K562 (cell line): ENCODE measurements at regions not wholly inside any gene's neighbourhood (a gene's known extent, or its start where the extent isn't known, plus 50 kb on each side); places are given as distances from the start of the nearest gene placed in this dataset.

Experiments
- ATAC-seq: fragments of 200-7000 bp; cut with Tn5 transposase; 3 replicates; pipeline ENCODE4 v1.9.1; 2020; ENCODE audit warnings: moderate library complexity
- BruUV-seq: library from RNA; stranded (reverse); fragments of 400-500 nt; replicated peaks from 2 replicates; lab custom pipeline; 2021; lab: Mats Ljungman, UMichigan
- CTCF ChIA-PET: fragments of 300-600 bp; formaldehyde crosslinking; extraction: SDS; loops from one replicate; lab custom pipeline; 2021; ENCODE audit warnings: low intra/inter-chr PET ratio; lab: Yijun Ruan, JAX
- POLR2A ChIA-PET: fragments of 300-600, 350-650 bp; sonication (Branson Sonifier 250); formaldehyde crosslinking; extraction: SDS; loops from one replicate; lab custom pipeline; 2021; ENCODE audit warnings: antibody characterized with exemption, inconsistent platforms; lab: Yijun Ruan, JAX
- DNase-seq, 4 experiments: peaks; one replicate each; pipeline versions ENCODE4 v3.0.0 to v3.0.0-alpha.2; 2011 to 2018; ENCODE audit warnings: low spot score in 3 of 4, mixed read lengths in 3 of 4; ENCODE audit errors: extremely low read depth in 1 of 4
- FAIRE-seq: peaks from 2 replicates; lab custom pipeline; 2011; peaks lifted over from hg19 to GRCh38; lab: Jason Lieb, UNC
- H2AFZ ChIP-seq: 2 replicates; pipeline ENCODE4 v1.6.0; 2011; ENCODE audit warnings: low read depth, low read length, control low read depth, inconsistent platforms
- H3K27ac ChIP-seq: fragments of 200-600 bp; 3 replicates; pipeline ENCODE4 v1.8.0; 2011; ENCODE audit warnings: low read depth, mild to moderate bottlenecking, control low read depth, inconsistent platforms, low read length, moderate library complexity, mixed read lengths; ENCODE audit errors: extremely low read depth
- H3K27me3 ChIP-seq, 2 experiments: fragments of 300-600 bp in 1 of 2; 2 replicates in 1 of 2; 3 replicates in 1 of 2; pipeline versions ENCODE4 v1.6.0 to v1.8.0; 2011; ENCODE audit warnings: inconsistent platforms in 2 of 2, low read length in 2 of 2, mild to moderate bottlenecking in 1 of 2, mixed read lengths in 1 of 2, moderate library complexity in 1 of 2; ENCODE audit not compliant: control insufficient read depth in 2 of 2, insufficient read depth in 2 of 2
- H3K36me3 ChIP-seq: fragments of 300-600 bp; 3 replicates; pipeline ENCODE4 v1.8.0; 2011; ENCODE audit warnings: mild to moderate bottlenecking, low read length, inconsistent platforms; ENCODE audit not compliant: control insufficient read depth, insufficient read depth
- H3K4me1 ChIP-seq, 2 experiments: fragments of 200-600 bp in 1 of 2; replicated peaks in 1 of 2; 2 replicates in 1 of 2; 3 replicates in 1 of 2; pipeline versions ENCODE4 v1.5.1 to v1.8.0; 2011; ENCODE audit warnings: inconsistent platforms in 2 of 2, low read length in 2 of 2, mild to moderate bottlenecking in 1 of 2, mixed read lengths in 1 of 2, moderate library complexity in 1 of 2; ENCODE audit not compliant: control insufficient read depth in 2 of 2, insufficient read depth in 2 of 2
- H3K4me2 ChIP-seq: 2 replicates; pipeline ENCODE4 v1.6.1; 2011; ENCODE audit warnings: low read length, control low read depth, inconsistent platforms, mixed read lengths; ENCODE audit not compliant: insufficient read depth
- H3K4me3 ChIP-seq: fragments of 200-600 bp; sonication (generic), shearing (Covaris generic); 2 replicates; pipeline ENCODE4 v1.5.1; 2016; ENCODE audit warnings: control low read depth, inconsistent platforms
- H3K79me2 ChIP-seq: fragments of 200-600 bp; 3 replicates; pipeline ENCODE4 v1.8.0; 2011; ENCODE audit warnings: low read length, inconsistent platforms; ENCODE audit not compliant: control insufficient read depth, insufficient read depth
- H3K9ac ChIP-seq, 2 experiments: 2 replicates each; pipeline versions ENCODE4 v1.6.0 to v1.6.1; 2011; ENCODE audit warnings: low read depth in 2 of 2, low read length in 2 of 2, control low read depth in 1 of 2, inconsistent platforms in 1 of 2, mild to moderate bottlenecking in 1 of 2, mixed read lengths in 1 of 2; ENCODE audit not compliant: insufficient read depth in 1 of 2
- H3K9me1 ChIP-seq: one replicate; pipeline ENCODE4 v1.6.0; 2011; ENCODE audit warnings: inconsistent platforms, mild to moderate bottlenecking, low read length, moderate library complexity; ENCODE audit not compliant: control insufficient read depth, insufficient read depth
- H3K9me3 ChIP-seq: replicated peaks from 2 replicates; pipeline ENCODE4 v1.5.1; 2011; ENCODE audit warnings: low read depth, low read length, inconsistent platforms; ENCODE audit not compliant: control insufficient read depth, insufficient read depth
- H4K20me1 ChIP-seq: replicated peaks from 2 replicates; pipeline ENCODE4 v1.6.1; 2011; ENCODE audit warnings: low read length, inconsistent platforms, mixed read lengths; ENCODE audit not compliant: control insufficient read depth, insufficient read depth
- C11orf30 ChIP-seq: fragments of 450-650 bp; IDR thresholded peaks from 2 replicates; pipeline ENCODE4 v1.6.1; 2016; ENCODE audit warnings: low read depth, mild to moderate bottlenecking
- EZH2 ChIP-seq: IDR thresholded peaks from 2 replicates; pipeline ENCODE4 v1.6.1; 2012; ENCODE audit warnings: low read depth, mild to moderate bottlenecking, inconsistent platforms, low read length, borderline replicate concordance
- MAFF ChIP-seq: IDR thresholded peaks from 2 replicates; pipeline ENCODE4 v1.6.1; 2012; ENCODE audit warnings: low read length, improper control_type of control experiment
- MAFG ChIP-seq: fragments of 450-650 bp; conservative IDR thresholded peaks from 2 replicates; pipeline ENCODE4 v1.6.1; 2016; ENCODE audit warnings: missing genetic modification characterization, missing compliant biosample characterization
- MAFK ChIP-seq: IDR thresholded peaks from 2 replicates; pipeline ENCODE4 v1.6.1; 2011; ENCODE audit warnings: low read length, improper control_type of control experiment
- SREBF2 ChIP-seq: sonication (generic); formaldehyde crosslinking; IDR thresholded peaks from 2 replicates; pipeline ENCODE4 v1.4.0; 2020; ENCODE audit warnings: mild to moderate bottlenecking, missing genetic modification reagents
- SUPT5H ChIP-seq: fragments of 450-650 bp; IDR thresholded peaks from 2 replicates; pipeline ENCODE4 v1.6.1; 2016
- TCF7 ChIP-seq: sonication (generic); IDR thresholded peaks from 2 replicates; pipeline ENCODE4 v1.6.1; 2016; ENCODE audit warnings: antibody characterized with exemption, borderline replicate concordance
- TGIF2 ChIP-seq: sonication (generic); formaldehyde crosslinking; IDR thresholded peaks from 2 replicates; pipeline ENCODE4 v1.8.1; 2022; ENCODE audit warnings: mild to moderate bottlenecking, missing genetic modification reagents, moderate library complexity
- ZNF184 ChIP-seq: sonication (generic); formaldehyde crosslinking; IDR thresholded peaks from 2 replicates; pipeline ENCODE4 v1.5.0; 2020; ENCODE audit warnings: missing genetic modification reagents
- ZNF316 ChIP-seq: fragments of 450-650 bp; IDR thresholded peaks from 2 replicates; pipeline ENCODE4 v1.6.1; 2016
- ZNF695 ChIP-seq: fragments of 450-650 bp; formaldehyde crosslinking; IDR thresholded peaks from 2 replicates; pipeline ENCODE4 v1.4.0; 2020; ENCODE audit warnings: mild to moderate bottlenecking, moderate library complexity
- WGBS: fragments of 100-300 bp; shearing (Covaris generic); methylation state at CpG from one replicate; pipeline ENCODE4 v1.1.6; 2016; ENCODE audit warnings: low coverage, mixed read lengths; ENCODE audit not compliant: insufficient coverage; ENCODE audit errors: missing lambda C conversion rate; 5-methylcytosine and 5-hydroxymethylcytosine counted together
- in situ Hi-C: fragments of 300-500 bp; cut with MboI; formaldehyde crosslinking; loops from 4 replicates; pipeline ENCODE4 v1.15.0; 2018; ENCODE audit warnings: inconsistent platforms, mixed read lengths
- intact Hi-C: fragments of 100-400 bp; cut with micrococcal nuclease; formaldehyde crosslinking; loops from 2 replicates; pipeline ENCODE4 v1.14.2; 2022
- TF ChIP-seq, protein P1 (sequence below): sonication (generic); IDR thresholded peaks from 2 replicates; pipeline ENCODE4 v1.6.1; 2016

DNA sequence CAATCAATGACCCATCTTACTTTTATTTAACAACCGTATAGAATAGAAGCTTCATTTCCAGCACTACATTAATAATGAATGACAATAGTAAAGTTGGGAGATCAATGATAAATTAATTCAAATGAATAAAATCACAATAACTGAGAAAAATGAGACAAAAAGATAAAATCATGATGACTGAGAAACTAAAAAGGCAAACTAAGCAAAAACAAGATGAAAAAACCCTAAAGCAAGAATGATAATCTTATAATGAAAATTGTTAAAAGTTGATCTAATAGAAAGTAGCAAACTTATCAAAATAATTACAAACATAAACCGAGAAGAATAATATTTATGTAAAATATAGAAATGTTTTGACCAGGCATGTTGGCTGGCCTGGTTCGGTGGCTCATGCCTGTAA lies 130.4 kb upstream of the INPP4B start:
- Histone ChIP-seq H2AFZ (no peak overlapping the region), H3K27ac (no peak overlapping the region), H3K4me2 (no peak overlapping the region), H3K79me2 (no peaks in the 10 kb centered on the region), H3K36me3 (no peaks in the 10 kb centered on the region), H3K9me1 (no peaks in the 10 kb centered on the region), H3K4me1 (no peaks in the 10 kb centered on the region), H3K4me3 (no peak overlapping the region), H3K9me3 (no peaks in the 10 kb centered on the region), H3K9ac (no peak overlapping the region), H4K20me1 (no peaks in the 10 kb centered on the region), H3K27me3 (no peaks in the 10 kb centered on the region)
- POLR2A ChIA-PET = no interaction called here
- WGBS = 0% methylated on average over 3 of the region's 3 CpGs
- CTCF ChIA-PET = no interaction called here
- no peak for ATAC-seq
- DNase-seq = no peak
- in situ Hi-C loops (no loop called here), intact Hi-C loops (no loop called here)
- no TSS peak for BruUV-seq
- no peak for FAIRE-seq
- TF ChIP-seq ZNF316 (peak; percentile 72), TCF7 (no peak), ZNF184 (no peak), C11orf30 (peak; percentile 22; the same call in 1 of the 2 replicates), EZH2 (no peak), ZNF695 (CRISPR knock-in tag) (no peak)

DNA sequence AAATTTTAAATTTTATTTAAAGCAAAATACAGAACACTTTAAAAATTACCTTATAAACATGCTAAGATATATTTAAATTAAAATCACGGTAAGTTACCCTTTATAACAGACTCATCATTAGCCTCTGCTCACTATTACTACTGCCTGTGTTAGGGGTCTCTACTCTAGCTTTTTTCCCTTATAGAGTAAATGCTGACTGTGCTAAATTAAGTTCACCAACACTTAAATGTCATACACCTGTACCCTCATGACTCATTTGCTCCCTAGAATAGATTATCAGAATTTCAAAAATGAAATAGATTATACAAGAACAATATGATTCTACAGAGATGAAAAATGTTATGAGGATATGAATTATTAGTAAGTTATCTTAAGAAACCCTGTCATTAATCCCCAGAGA lies 131.1 kb upstream of the INPP4B start:
- in situ Hi-C loops = no loop called here
- intact Hi-C loops = no loop called here
- BruUV-seq = no TSS peak

More for the DNA sequence above, 131.1 kb upstream of the INPP4B start:
- CTCF ChIA-PET = no interaction called here
- H3K4me2 ChIP-seq = no peak overlapping the region
- WGBS = 0% methylated on average over 1 of the region's 1 CpG
- no peaks in the 10 kb centered on the region for H3K9me1 ChIP-seq
- H3K9ac ChIP-seq = no peak overlapping the region
- H3K4me1 ChIP-seq = no peaks in the 10 kb centered on the region
- no peaks in the 10 kb centered on the region for H4K20me1 ChIP-seq
- no peaks in the 10 kb centered on the region for H3K27me3 ChIP-seq
- POLR2A ChIA-PET = no interaction called here
- no peaks in the 10 kb centered on the region for H3K79me2 ChIP-seq
- H3K27ac ChIP-seq = no peak overlapping the region
- H3K9me3 ChIP-seq = no peaks in the 10 kb centered on the region
- TF ChIP-seq, protein P1, sequence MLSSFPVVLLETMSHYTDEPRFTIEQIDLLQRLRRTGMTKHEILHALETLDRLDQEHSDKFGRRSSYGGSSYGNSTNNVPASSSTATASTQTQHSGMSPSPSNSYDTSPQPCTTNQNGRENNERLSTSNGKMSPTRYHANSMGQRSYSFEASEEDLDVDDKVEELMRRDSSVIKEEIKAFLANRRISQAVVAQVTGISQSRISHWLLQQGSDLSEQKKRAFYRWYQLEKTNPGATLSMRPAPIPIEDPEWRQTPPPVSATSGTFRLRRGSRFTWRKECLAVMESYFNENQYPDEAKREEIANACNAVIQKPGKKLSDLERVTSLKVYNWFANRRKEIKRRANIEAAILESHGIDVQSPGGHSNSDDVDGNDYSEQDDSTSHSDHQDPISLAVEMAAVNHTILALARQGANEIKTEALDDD = no peak
- peak; percentile 74 for TF ChIP-seq ZNF316
- peak; percentile 63 for TF ChIP-seq MAFG (tag)
- no peak for TF ChIP-seq SREBF2 (CRISPR knock-in tag)
- TF ChIP-seq C11orf30 = peak; percentile 52; the same call in 1 of the 2 replicates
- TF ChIP-seq MAFF = peak; percentile 91
- peak; percentile 90 for TF ChIP-seq MAFK
- no peak for TF ChIP-seq TGIF2
- TF ChIP-seq SUPT5H = no peak
- DNase-seq (no peak), FAIRE-seq (no peak), ATAC-seq (no peak)
- H3K4me3 ChIP-seq = no peak overlapping the region
- no peak overlapping the region for H2AFZ ChIP-seq
- no peaks in the 10 kb centered on the region for H3K36me3 ChIP-seq
